GM13977 (cell line): ENCODE measurements at regions not wholly inside any gene's neighbourhood (a gene's known extent, or its start where the extent isn't known, plus 50 kb on each side); places are given as distances from the start of the nearest gene placed in this dataset.

Source experiments
- DNase-seq: peaks from one replicate; pipeline ENCODE4 v3.0.0; 2012; ENCODE audit warnings: low spot score
- CTCF ChIP-seq: IDR thresholded peaks from 2 replicates; pipeline ENCODE4 v1.5.1; 2012; ENCODE audit warnings: mild to moderate bottlenecking, control low read depth; ENCODE audit not compliant: insufficient read depth; ENCODE audit errors: extremely low read depth, missing control alignments
- in situ Hi-C: fragments of 300-500 bp; cut with MboI; formaldehyde crosslinking; loops from one replicate; pipeline ENCODE4 v1.12.0; 2022; ENCODE audit warnings: low sequenced_read_pairs, low pct_unique_long_range_greater_than_20kb, mixed read lengths, inconsistent platforms; ENCODE audit not compliant: unreplicated experiment

GRCh38 chr9:14395317-14396082, 81.6 kb upstream of the NFIB start:
- no peak for DNase-seq
- in situ Hi-C loops = no loop called here
- no peak for TF ChIP-seq CTCF

- TF ChIP-seq CTCF = no peak
- no peak for DNase-seq
- in situ Hi-C loops = no loop called here
These were observed 79.5 kb upstream of the NFIB start for GRCh38 chr9:14393418-14393817.

- no peak for DNase-seq
- in situ Hi-C loops = no loop called here
- TF ChIP-seq CTCF = no peak
These were observed 77.7 kb upstream of the NFIB start for GRCh38 chr9:14391620-14392019.

GRCh38 chr9:14389657-14390056, 75.7 kb upstream of the NFIB start:
- no peak for DNase-seq
- no peak for TF ChIP-seq CTCF
- in situ Hi-C loops = no loop called here

GRCh38 chr9:14389146-14389545, 75.2 kb upstream of the NFIB start:
- in situ Hi-C loops = no loop called here
- no peak for TF ChIP-seq CTCF
- DNase-seq = no peak

- no peak for DNase-seq
- in situ Hi-C loops = no loop called here
- TF ChIP-seq CTCF = no peak
These were observed 69.8 kb upstream of the NFIB start for GRCh38 chr9:14383773-14384172.

GRCh38 chr9:14383294-14383693, 69.4 kb upstream of the NFIB start:
- in situ Hi-C loops = no loop called here
- no peak for DNase-seq
- no peak for TF ChIP-seq CTCF
